OCI-LY7 (cell line): ENCODE measurements at regions not wholly inside any gene's neighbourhood (a gene's known extent, or its start where the extent isn't known, plus 50 kb on each side); places are given as distances from the start of the nearest gene placed in this dataset.

Experiments used
- EZH2phosphoT487 ChIP-seq: fragments of 200-600 bp; sonication (generic); IDR thresholded peaks from 2 replicates; pipeline ENCODE4 v1.6.1; 2018; ENCODE audit warnings: low read depth, borderline replicate concordance, mild to moderate bottlenecking, mixed run types, antibody characterized with exemption, low read length, moderate library complexity, mixed read lengths
- TF ChIP-seq, protein P1 (sequence below): fragments of 200-600 bp; sonication (generic); conservative IDR thresholded peaks from 2 replicates; pipeline ENCODE4 v1.5.1; 2014; ENCODE audit warnings: mild to moderate bottlenecking, antibody characterized with exemption, low read length, moderate library complexity, mixed read lengths

DNA sequence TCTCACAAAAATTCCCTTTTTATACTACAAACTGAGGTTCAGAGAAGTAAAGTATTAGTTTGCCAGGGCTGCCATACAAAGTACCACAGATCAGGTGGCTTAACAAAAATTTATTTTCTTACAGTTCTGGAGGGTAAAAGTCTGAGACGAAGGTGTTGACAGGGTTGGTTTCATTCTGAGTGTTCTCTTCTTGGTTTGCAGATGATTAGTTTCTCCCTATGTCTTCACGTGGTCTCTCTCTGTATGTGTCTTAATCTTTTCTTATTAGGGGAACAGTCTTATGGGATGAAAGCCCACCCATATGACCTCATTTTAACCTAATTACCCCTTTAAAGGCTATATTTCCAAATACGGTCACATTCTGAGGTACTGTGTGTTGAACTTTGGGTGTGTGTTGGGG is 274.2 kb downstream of the BRINP1 start:
- TF ChIP-seq, protein P1, sequence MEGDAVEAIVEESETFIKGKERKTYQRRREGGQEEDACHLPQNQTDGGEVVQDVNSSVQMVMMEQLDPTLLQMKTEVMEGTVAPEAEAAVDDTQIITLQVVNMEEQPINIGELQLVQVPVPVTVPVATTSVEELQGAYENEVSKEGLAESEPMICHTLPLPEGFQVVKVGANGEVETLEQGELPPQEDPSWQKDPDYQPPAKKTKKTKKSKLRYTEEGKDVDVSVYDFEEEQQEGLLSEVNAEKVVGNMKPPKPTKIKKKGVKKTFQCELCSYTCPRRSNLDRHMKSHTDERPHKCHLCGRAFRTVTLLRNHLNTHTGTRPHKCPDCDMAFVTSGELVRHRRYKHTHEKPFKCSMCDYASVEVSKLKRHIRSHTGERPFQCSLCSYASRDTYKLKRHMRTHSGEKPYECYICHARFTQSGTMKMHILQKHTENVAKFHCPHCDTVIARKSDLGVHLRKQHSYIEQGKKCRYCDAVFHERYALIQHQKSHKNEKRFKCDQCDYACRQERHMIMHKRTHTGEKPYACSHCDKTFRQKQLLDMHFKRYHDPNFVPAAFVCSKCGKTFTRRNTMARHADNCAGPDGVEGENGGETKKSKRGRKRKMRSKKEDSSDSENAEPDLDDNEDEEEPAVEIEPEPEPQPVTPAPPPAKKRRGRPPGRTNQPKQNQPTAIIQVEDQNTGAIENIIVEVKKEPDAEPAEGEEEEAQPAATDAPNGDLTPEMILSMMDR, result no peak
- TF ChIP-seq EZH2phosphoT487, result no peak
